D341Med (cell line): ENCODE measurements at regions not wholly inside any gene's neighbourhood (a gene's known extent, or its start where the extent isn't known, plus 50 kb on each side); places are given as distances from the start of the nearest gene placed in this dataset.

Experiments
- DNase-seq: peaks from one replicate; pipeline ENCODE4 v3.0.0; 2012; ENCODE audit warnings: low spot score

DNA sequence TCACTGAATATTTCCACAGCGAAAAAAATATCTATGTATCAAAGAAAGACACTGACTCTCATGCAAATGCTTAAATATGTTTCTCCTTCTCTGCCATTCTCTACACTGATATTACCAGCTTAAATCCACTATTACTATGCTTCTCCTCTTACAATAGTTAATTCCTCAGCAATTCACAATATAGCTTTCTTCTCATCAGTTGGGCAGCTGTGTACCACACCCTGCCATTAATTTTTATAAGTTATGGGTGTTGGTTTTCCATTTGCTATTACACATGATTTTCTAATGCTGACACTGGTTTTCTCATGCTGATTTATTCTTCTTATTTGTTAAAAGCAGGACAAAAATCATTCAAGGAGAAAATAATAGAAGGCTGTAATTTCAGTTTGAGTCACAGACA, 251.8 kb downstream of the TBX15 start:
- no peak for DNase-seq

DNA sequence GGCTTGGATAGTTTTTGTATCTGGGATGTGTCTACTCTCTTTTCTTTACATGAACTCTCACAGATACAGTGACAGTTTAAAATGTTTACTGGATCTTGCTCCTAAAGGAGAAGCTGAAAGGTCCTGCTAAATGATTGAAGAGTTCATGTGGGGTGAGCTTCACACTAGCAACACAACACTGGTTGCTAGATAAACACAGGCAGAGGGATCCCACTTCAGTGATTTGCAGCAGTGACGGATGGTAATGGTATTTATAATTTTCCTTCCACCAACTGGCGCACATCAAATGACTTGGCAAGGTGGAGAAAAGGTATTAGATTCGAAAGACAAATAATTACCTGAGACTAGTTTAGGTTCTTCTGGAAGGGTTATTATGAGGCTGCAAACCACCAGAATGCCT, 270.2 kb downstream of the TBX15 start:
- DNase-seq = no peak

- no peak for DNase-seq
These were observed 271.4 kb downstream of the TBX15 start for GRCh38 chr1:118716775-118717174.

GRCh38 chr1:118711356-118711755, 276.8 kb downstream of the TBX15 start:
- no peak for DNase-seq

GRCh38 chr1:118698911-118699310, 289.2 kb downstream of the TBX15 start:
- no peak for DNase-seq

DNA sequence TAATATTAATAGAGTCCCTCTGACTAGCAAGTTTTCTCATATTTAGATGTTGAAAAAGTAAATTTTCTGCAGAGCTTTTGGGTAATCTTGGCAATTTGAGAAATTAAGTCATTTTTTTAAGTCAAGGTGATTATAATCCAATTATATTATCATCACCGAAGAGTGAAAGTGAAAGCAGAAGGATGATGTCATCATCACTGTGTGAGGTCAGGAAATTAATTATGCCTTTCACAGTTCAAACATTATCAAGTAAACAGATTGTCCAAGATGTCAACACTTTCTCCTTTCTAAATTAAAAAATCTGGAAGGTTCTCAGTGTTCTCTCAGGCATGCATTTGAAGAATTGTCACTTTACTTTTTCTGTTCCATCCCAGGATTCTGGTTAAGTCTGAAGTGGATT, 296.0 kb downstream of the TBX15 start:
- no peak for DNase-seq

GRCh38 chr1:118688891-118689290, 299.3 kb downstream of the TBX15 start:
- DNase-seq = no peak

DNA sequence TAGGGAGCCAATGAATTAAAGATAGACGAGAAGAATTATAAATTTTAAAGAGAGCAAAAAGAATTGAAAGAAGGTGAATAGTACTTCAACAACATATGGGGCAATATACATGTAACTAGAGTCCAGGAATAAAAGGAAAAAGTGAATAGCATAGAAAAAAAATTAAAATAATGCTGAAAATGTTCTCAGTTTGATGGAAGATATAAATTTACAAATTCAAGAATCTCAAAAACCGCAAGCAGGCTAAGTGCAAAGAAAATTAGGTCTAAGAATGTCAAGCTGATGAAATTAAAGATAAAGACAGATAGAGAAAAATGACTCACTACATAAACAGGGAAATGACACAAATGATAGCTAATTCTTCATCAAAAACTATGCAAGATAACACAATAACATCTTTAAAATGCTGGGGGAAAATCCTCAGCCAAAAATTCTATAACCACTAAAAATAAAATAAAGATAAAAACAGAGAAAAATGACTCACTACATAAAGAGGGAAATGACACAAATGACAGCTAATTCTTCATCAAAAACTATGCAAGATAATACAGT, 326.3 kb downstream of the TBX15 start:
- no peak for DNase-seq

- no peak for DNase-seq
These were observed 327.4 kb downstream of the TBX15 start for GRCh38 chr1:118660769-118661168.

DNA sequence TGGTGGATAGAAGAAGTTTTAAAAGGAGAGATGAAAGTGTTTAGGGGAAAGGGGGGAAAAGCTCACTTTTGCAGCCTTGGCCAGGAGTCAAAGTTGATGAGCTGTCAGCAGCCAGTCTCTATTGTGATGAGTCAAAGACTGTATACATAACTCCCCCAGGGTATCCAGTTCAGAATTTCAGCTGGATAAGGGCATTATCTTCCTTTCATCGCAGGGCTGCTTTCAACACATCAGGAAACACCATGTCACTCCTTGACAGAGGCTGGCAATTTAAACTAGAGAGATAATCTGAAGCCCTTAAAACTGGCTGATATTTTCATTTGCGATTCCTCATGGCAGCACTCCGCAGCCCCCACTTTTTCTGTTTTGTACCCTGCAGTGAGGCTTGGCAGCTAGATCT, 328.5 kb downstream of the TBX15 start:
- DNase-seq = no peak

GRCh38 chr1:118650107-118650807, 337.9 kb downstream of the TBX15 start:
- DNase-seq = no peak

GRCh38 chr1:118649369-118650106, 338.6 kb downstream of the TBX15 start:
- no peak for DNase-seq

DNA sequence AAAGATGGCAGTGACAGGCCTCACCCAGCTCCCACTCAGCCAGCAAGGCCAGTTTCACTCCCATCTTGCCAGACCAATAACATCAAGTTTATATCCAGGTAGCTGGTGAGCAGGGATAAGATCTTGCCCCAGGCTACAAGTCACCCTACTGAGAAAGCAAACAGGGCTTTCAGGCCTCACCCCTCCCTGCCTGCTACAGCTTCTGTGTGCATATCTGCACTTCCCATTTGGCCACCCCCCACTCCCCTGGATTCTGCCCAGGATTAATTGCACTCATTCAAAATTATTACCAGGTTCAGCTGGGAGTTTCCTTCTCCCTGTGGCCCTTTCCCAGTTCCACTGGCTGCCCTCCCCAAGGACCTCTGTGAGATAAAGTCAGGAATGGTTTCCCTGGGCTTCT, 352.1 kb downstream of the TBX15 start:
- no peak for DNase-seq

DNA sequence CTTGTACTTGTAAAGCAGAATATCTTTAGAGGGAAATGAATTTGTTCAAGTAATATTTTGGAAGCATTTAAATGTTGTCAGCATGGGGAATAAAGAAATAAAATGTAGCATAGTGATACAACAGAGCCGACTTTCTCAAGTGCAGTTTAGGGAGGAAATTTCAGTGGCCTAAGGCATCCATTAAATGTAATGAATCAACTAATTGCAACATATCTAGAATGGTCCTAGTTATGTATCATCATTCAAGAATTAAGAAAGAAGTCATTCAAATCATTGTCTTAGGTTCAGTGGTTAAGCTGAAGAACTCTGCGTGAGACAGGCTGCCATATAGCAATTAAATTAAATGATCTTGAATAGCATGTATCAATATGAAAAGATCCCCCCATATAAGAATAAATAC, 360.7 kb downstream of the TBX15 start:
- no peak for DNase-seq

- DNase-seq = no peak
These were observed 366.3 kb downstream of the TBX15 start for GRCh38 chr1:118621839-118622238.

GRCh38 chr1:118618618-118619340, 369.4 kb downstream of the TBX15 start:
- no peak for DNase-seq

- no peak for DNase-seq
These were observed 370.2 kb downstream of the TBX15 start for GRCh38 chr1:118617916-118618315.

DNA sequence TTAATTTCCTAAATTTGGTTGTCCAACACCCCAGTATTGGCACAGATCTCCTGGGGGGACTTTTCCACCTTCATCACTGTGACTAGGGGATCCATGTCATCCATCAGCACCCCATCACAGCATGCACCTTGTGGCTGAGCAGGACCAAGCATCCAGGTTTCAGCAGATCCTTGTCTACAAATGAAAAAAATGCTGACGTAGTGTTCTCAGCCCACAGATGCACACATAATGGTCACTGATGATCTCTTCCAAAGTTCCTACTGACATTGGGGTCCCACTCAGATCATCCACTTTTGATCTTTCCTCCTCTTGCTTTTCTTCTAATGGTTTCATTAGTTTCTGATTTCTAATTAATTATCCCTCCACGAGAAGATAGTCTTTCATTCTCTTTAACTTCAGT, 373.1 kb downstream of the TBX15 start:
- DNase-seq = no peak

- peak; percentile 25 for DNase-seq
These were observed 398.8 kb downstream of the TBX15 start for GRCh38 chr1:118589238-118589846.

- DNase-seq = no peak
These were observed 399.6 kb downstream of the TBX15 start for GRCh38 chr1:118588566-118588965.

GRCh38 chr1:118578276-118578675, 393.2 kb upstream of the SPAG17 start:
- no peak for DNase-seq

DNA sequence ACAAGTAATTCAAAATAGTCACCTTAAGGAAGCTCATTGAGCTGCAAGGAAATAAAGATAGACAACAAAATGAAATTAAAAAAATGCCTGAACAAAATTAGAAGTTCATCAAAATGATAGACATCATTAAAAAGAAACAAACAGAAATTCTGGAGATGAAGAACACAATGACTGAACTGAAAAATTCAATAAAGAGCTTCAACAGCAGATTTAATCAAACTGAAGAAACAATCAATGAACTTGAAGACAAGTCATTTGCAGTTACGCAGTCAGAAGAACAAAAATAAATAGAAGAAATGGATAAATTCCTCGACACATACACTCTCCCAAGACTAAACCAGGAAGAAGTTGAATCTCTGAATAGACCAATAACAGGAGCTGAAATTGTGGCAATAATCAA, 390.0 kb upstream of the SPAG17 start:
- no peak for DNase-seq
